ENCODE measurements at regions not wholly inside any gene's neighbourhood (a gene's known extent, or its start where the extent isn't known, plus 50 kb on each side); places are given as distances from the start of the nearest gene placed in this dataset.

- Histone ChIP-seq H3K9me2 (replicated peaks; ENCODE audit: insufficient read depth, low read length) (no peaks in the 10 kb centered on the region), H3K4me2 (ENCODE audit: low read depth, low read length, poor library complexity, severe bottlenecking) (no peak overlapping the region), H3F3A (ENCODE audit: insufficient read depth) (no peaks in the 10 kb centered on the region), H3K4me3 (ENCODE audit: insufficient read depth, low read length, poor library complexity, severe bottlenecking) (no peak overlapping the region), H3K36me3 (ENCODE audit: low read length) (no peaks in the 10 kb centered on the region), H3K79me2 (ENCODE audit: insufficient read depth, low read length) (no peaks in the 10 kb centered on the region), H2AFZ (ENCODE audit: low read depth, low read length, severe bottlenecking) (no peak overlapping the region), H3K9me3 (ENCODE audit: insufficient read depth, low read length) (no peaks in the 10 kb centered on the region), H3K27me3 (ENCODE audit: low read length) (no peaks in the 10 kb centered on the region), H4K20me1 (ENCODE audit: low read depth, low read length) (no peaks in the 10 kb centered on the region), H3K27ac (ENCODE audit: low read depth, low read length) (no peak overlapping the region), H3K9ac (ENCODE audit: low read length) (no peak overlapping the region)
- TF ChIP-seq, protein P1, sequence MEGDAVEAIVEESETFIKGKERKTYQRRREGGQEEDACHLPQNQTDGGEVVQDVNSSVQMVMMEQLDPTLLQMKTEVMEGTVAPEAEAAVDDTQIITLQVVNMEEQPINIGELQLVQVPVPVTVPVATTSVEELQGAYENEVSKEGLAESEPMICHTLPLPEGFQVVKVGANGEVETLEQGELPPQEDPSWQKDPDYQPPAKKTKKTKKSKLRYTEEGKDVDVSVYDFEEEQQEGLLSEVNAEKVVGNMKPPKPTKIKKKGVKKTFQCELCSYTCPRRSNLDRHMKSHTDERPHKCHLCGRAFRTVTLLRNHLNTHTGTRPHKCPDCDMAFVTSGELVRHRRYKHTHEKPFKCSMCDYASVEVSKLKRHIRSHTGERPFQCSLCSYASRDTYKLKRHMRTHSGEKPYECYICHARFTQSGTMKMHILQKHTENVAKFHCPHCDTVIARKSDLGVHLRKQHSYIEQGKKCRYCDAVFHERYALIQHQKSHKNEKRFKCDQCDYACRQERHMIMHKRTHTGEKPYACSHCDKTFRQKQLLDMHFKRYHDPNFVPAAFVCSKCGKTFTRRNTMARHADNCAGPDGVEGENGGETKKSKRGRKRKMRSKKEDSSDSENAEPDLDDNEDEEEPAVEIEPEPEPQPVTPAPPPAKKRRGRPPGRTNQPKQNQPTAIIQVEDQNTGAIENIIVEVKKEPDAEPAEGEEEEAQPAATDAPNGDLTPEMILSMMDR (IDR thresholded peaks at IDR 0.05; ENCODE audit: insufficient read depth, low read length, poor library complexity, severe bottlenecking), result no peak
- no peak for TF ChIP-seq EZH2phosphoT487 (conservative IDR thresholded peaks at IDR 0.05; ENCODE audit: low read length)
Observed at GRCh38 chr1:60668585-60668984, 413.8 kb upstream of the NFIA start.

DNA sequence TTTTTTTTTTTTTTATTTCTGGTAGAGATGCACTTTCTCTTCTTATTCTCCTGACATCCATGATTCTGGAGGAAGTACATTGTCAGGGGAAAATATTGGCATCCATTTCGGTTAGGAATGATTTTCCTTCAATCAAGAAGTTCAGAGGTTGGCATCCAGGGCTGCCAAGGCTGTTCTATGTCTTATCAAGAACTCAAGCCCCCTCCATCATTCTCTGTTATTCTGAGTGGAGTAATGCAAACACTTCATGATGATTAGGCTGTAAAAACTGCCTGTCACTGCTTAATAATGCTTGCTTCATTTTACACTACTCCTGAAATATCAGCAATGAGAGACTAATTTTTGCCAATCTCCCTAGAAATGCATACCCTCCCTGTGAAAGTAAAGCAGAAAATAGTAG lies 417.1 kb upstream of the NFIA start:
- no peak overlapping the region for H3K27ac ChIP-seq (ENCODE audit: low read depth, low read length)
- H3K36me3 ChIP-seq (ENCODE audit: low read length), result no peaks in the 10 kb centered on the region
- H2AFZ ChIP-seq (ENCODE audit: low read depth, low read length, severe bottlenecking), result no peak overlapping the region
- H3K9me2 ChIP-seq (replicated peaks; ENCODE audit: insufficient read depth, low read length), result no peaks in the 10 kb centered on the region
- TF ChIP-seq EZH2phosphoT487 (conservative IDR thresholded peaks at IDR 0.05; ENCODE audit: low read length), result no peak
- TF ChIP-seq, protein P1 (IDR thresholded peaks at IDR 0.05; ENCODE audit: insufficient read depth, low read length, poor library complexity, severe bottlenecking), result no peak
- no peak overlapping the region for H3K9ac ChIP-seq (ENCODE audit: low read length)
- no peaks in the 10 kb centered on the region for H3K9me3 ChIP-seq (ENCODE audit: insufficient read depth, low read length)
- no peaks in the 10 kb centered on the region for H3F3A ChIP-seq (ENCODE audit: insufficient read depth)
- no peaks in the 10 kb centered on the region for H4K20me1 ChIP-seq (ENCODE audit: low read depth, low read length)
- H3K4me3 ChIP-seq (ENCODE audit: insufficient read depth, low read length, poor library complexity, severe bottlenecking), result no peak overlapping the region
- no peaks in the 10 kb centered on the region for H3K79me2 ChIP-seq (ENCODE audit: insufficient read depth, low read length)
- no peak overlapping the region for H3K4me2 ChIP-seq (ENCODE audit: low read depth, low read length, poor library complexity, severe bottlenecking)
- H3K27me3 ChIP-seq (ENCODE audit: low read length), result no peaks in the 10 kb centered on the region

- Histone ChIP-seq H3K79me2 (ENCODE audit: insufficient read depth, low read length) (no peaks in the 10 kb centered on the region), H3K9me3 (ENCODE audit: insufficient read depth, low read length) (no peaks in the 10 kb centered on the region)
- no peak for TF ChIP-seq EZH2phosphoT487 (conservative IDR thresholded peaks at IDR 0.05; ENCODE audit: low read length)
- TF ChIP-seq, protein P1 (IDR thresholded peaks at IDR 0.05; ENCODE audit: insufficient read depth, low read length, poor library complexity, severe bottlenecking), result no peak
Observed at GRCh38 chr1:60664086-60664625, 418.2 kb upstream of the NFIA start.

More at GRCh38 chr1:60664086-60664625, 418.2 kb upstream of the NFIA start:
- Histone ChIP-seq H2AFZ (ENCODE audit: low read depth, low read length, severe bottlenecking) (no peak overlapping the region), H4K20me1 (ENCODE audit: low read depth, low read length) (no peaks in the 10 kb centered on the region), H3K27ac (ENCODE audit: low read depth, low read length) (no peak overlapping the region), H3F3A (ENCODE audit: insufficient read depth) (no peaks in the 10 kb centered on the region), H3K9me2 (replicated peaks; ENCODE audit: insufficient read depth, low read length) (no peaks in the 10 kb centered on the region), H3K27me3 (ENCODE audit: low read length) (no peaks in the 10 kb centered on the region), H3K4me3 (ENCODE audit: insufficient read depth, low read length, poor library complexity, severe bottlenecking) (no peak overlapping the region), H3K36me3 (ENCODE audit: low read length) (no peaks in the 10 kb centered on the region), H3K9ac (ENCODE audit: low read length) (no peak overlapping the region), H3K4me2 (ENCODE audit: low read depth, low read length, poor library complexity, severe bottlenecking) (no peak overlapping the region)

Measured in SU-DHL-6 (cell line).